GM18858 (cell line): ENCODE measurements at regions not wholly inside any gene's neighbourhood (a gene's known extent, or its start where the extent isn't known, plus 50 kb on each side); places are given as distances from the start of the nearest gene placed in this dataset.

Source experiments
- ATAC-seq: cut with Tn5 transposase; IDR thresholded peaks from one replicate; pipeline ENCODE4 v1.9.1; 2021; ENCODE audit not compliant: unreplicated experiment

DNA sequence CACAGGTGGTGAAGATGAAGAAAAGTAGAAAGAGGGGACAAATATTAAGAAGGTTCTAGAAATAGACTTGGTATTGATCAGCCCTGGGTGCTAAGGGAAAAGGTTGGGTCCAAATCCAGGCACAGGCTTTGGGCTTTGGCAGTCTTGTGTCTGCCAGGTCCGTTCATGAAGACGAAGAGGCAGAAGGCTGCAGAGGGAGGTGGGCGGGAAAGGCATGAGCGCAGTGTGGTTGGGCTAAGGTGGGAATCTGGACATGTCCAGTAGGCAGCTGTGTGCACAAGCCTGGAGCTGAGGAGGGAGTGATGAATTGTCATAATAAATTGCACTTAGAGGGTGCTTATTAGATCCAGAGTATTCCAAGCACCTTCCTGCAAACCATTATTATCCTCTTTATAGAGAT lies 105.7 kb upstream of the TEX51 start:
- no peak for ATAC-seq

- ATAC-seq: no peak
Observed at GRCh38 chr2:126793885-126794613, 104.6 kb upstream of the TEX51 start.

GRCh38 chr2:126795656-126796055 lies 103.0 kb upstream of the TEX51 start:
- no peak for ATAC-seq

GRCh38 chr2:126796931-126797621 lies 101.6 kb upstream of the TEX51 start:
- ATAC-seq: no peak

GRCh38 chr2:126797622-126798275 lies 100.9 kb upstream of the TEX51 start:
- no peak for ATAC-seq

- no peak for ATAC-seq
Observed at GRCh38 chr2:126798276-126799140, 100.2 kb upstream of the TEX51 start.

DNA sequence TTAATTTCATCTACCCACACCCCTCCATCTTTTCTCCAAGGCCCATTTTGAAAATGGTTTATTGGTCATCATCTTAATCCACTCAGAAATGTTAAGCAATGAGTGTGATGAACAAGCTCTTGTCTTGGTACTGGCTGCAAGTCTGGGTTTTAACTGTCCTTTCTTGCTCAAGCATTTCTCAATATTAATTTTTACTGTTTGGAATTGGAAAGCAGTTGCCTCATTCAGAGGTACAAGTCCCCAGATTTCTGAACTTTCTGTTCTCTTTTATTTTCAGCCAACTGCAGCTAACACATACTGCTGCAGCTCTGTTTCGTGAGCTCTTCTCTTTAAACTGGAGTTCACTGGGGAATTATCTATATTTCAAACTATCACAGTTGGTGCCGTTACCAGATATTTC lies 99.4 kb upstream of the TEX51 start:
- ATAC-seq: no peak

- ATAC-seq: no peak
Observed at GRCh38 chr2:126801473-126801872, 97.2 kb upstream of the TEX51 start.

- ATAC-seq: no peak
Observed at GRCh38 chr2:126802316-126802715, 96.4 kb upstream of the TEX51 start.

- ATAC-seq: no peak
Observed at GRCh38 chr2:126802774-126803433, 95.8 kb upstream of the TEX51 start.

DNA sequence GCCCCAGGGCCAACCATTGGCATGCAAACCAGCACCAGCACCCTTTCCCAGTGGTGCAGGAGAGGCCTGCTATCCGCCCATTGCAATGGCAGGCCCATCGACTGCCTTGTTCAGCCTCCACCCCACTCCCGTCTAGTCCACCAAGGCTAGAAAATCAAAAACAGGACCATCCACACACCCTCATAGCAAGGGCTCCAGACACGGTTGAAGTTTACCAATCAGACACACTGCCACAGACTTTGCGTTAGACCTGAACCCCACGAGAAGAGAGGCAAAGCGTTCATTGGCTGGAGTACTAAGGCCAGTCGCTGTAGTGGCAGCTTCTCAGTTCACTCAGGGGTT lies 95.3 kb upstream of the TEX51 start:
- no peak for ATAC-seq

DNA sequence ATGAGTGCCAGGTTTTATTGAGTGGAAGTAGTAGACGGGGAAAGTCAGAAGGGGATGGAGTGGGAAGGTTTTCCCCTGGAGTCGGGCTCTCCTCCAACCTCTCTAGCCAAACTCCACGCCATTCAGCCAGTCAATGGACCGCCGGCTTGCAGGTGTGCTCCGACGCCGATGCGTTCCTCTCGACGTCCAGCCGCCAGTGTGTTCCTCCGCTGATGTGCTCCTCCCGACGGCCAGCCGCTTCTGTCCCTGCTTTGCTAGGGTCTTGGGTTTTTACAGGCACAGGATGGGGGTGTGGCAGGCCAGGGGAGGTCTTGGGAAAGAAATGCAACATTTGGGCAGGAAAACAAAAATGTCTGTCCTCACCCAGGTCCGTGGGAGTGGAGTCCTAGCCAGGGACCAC lies 94.3 kb upstream of the TEX51 start:
- ATAC-seq: no peak

DNA sequence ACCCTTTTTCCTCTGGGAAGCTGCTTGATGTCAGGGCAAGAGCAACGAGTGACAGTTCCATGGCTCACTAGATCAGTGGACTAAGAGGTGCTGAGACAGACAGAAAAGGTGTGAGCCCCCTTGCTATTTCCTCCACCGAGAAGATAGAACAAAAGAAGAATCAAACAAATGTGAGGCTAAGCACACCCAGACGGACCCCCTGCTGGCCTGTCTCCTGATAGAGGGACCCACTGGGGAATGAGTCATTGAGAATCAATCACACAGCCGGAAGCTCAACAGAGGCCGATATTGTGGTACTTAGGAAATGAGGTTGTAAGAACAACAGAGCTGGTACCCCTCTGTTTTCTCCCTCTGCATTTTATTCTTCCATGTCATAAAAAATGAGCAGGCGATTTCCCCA lies 89.8 kb upstream of the TEX51 start:
- ATAC-seq: no peak

GRCh38 chr2:126809340-126809739 lies 89.3 kb upstream of the TEX51 start:
- ATAC-seq: no peak

DNA sequence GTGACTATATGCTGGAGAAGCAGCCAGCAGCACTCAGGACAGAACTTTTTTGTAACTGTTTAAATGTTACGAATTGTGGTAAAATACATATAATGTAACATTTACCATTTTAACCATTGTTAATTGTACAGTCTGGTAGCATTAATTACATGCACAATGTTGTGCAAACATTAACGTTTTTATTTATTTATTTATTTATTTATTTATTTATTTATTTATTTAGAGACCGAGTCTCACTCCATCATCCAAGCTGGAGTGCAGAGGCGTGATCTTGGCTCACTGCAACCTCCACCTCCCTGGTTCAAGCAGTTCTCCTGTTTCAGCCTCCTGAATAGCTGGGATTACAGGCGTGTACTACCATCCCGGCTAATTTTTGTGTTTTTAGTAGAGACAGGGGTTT lies 88.7 kb upstream of the TEX51 start:
- no peak for ATAC-seq

DNA sequence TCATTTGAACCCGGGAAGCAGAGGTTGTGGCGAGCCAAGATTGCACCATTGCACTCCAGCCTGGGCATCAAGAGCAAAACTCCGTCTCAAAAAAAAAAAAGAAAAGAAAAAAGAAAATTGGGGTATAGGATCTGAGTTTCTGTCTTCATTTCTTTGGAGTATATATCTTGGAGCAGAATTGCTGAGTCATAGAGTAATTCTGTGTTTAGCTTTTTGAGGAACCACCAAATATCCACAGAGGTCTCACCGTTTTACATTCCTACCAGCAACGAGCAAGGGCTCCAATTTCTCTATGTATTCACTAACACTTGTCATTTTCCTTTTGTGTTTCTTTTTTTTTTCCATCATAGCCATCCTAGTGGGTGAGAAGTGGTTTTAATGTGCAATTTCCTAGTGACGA lies 87.6 kb upstream of the TEX51 start:
- no peak for ATAC-seq

DNA sequence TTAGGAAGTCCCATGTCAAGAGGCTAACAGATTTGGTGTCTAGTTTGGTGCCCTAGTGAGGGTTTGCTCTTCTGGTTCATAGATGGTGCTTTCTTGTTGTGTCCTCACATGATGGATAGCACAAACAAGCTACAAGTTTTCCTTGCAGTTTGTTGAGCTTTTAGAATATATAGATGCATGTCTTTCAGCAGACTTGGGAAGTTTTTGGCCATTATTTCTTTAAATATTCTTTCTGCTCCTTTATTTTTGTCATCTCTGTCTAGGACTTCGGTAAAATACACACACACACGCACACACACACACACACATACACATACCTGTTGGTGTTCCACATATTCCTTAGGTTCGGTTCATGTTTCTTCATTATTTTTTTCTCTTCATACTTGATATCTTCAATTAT lies 81.5 kb upstream of the TEX51 start:
- ATAC-seq: no peak

DNA sequence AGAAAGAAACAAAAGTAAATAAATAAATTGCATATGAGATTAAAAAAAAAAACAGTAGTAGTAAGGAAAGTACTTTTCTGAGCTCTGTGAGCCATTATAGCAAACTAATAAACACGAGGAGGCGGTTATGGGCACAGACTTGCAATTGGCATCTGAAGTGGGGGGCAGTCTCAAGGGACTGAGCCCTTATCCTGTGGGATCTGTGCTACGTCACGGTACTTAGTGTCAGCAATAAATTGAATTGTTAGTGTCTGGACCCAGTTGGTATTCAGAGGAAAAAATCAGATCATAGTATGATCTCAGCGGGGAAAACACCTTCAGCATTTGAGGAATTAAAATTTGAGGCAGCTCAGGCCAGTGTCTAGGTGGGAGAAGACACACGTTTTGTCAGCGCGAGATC lies 76.6 kb upstream of the TEX51 start:
- no peak for ATAC-seq

DNA sequence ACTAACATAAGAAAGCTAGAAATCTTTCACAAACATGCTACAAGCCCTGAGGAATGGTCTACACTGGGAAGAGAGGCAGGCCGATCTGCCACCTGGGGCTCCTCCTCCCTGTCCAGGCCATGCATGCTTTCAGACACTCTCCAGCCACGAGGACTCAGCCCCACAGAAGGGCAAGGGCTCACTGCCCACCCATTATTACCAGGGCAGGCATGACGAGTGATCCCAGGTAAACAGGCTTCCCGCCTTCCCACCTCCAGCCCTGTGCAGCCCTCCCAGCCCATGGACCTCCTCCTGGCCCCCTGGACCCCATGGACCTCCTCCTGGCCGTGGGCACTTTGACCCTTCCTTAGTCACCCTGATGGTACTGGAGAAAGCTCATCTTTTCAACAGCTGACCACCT lies 75.8 kb upstream of the TEX51 start:
- ATAC-seq: no peak

GRCh38 chr2:126823951-126824350 lies 74.7 kb upstream of the TEX51 start:
- ATAC-seq: no peak

DNA sequence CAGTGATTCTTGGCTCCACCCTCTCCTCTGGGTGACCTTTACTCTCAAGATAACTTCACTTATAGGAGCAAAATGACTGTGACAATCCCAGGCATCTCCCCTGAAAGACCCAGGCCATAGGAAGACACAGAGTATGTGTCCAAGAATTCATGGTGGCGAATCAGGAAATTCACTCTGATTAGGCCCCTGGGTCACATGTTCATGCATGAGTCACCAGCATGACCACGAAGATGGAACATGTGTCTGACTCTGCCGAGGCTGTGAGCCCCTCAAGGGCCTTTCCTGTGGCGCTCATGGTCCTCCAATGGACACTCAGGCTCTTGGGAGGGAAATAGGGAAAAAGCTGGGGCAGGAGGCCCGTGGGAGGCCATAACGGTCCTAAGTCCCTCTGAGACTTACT lies 74.0 kb upstream of the TEX51 start:
- no peak for ATAC-seq
